ENCODE measurements at regions not wholly inside any gene's neighbourhood (a gene's known extent, or its start where the extent isn't known, plus 50 kb on each side); places are given as distances from the start of the nearest gene placed in this dataset.

GRCh38 chr10:84696610-84697009 is 368.2 kb downstream of the CCSER2 start:
- no peak for TF ChIP-seq ZBTB44 (tag by site-specific recombination; IDR thresholded peaks at IDR 0.05)
- no peak for TF ChIP-seq CTCF (tag by site-specific recombination; IDR thresholded peaks at IDR 0.05)
- no peak for TF ChIP-seq KLF17 (tag by site-specific recombination; IDR thresholded peaks at IDR 0.05)
- TF ChIP-seq REST (tag by site-specific recombination; IDR thresholded peaks at IDR 0.05), result no peak
- no peak for TF ChIP-seq ZNF514 (tag by site-specific recombination; IDR thresholded peaks at IDR 0.05)
- TF ChIP-seq YY1 (tag by site-specific recombination; IDR thresholded peaks at IDR 0.05), result no peak
- no peak for TF ChIP-seq ZBTB26 (tag by site-specific recombination; optimal IDR thresholded peaks at IDR 0.05)
- no peak for TF ChIP-seq SETDB1 (IDR thresholded peaks at IDR 0.05; ENCODE audit: insufficient read length, low read length)
- no peak for TF ChIP-seq KLF16 (tag by site-specific recombination; IDR thresholded peaks at IDR 0.05)
- no peak for TF ChIP-seq ZNF639 (tag by site-specific recombination; IDR thresholded peaks at IDR 0.05)
- TF ChIP-seq ZSCAN5A (tag by site-specific recombination; IDR thresholded peaks at IDR 0.05), result no peak
- TF ChIP-seq ZNF830 (tag by site-specific recombination; IDR thresholded peaks at IDR 0.05; ENCODE audit: low read depth), result no peak
- TF ChIP-seq ZNF132 (tag by site-specific recombination; IDR thresholded peaks at IDR 0.05; ENCODE audit: borderline replicate concordance), result no peak
